NB4 (cell line): ENCODE measurements at regions not wholly inside any gene's neighbourhood (a gene's known extent, or its start where the extent isn't known, plus 50 kb on each side); places are given as distances from the start of the nearest gene placed in this dataset.
"Not testable (repeated sequence)": the region's sequence is repeated elsewhere in the genome, so short reads cannot be mapped to it uniquely, and the experiment has no call there.

Experiments used
- DNase-seq: peaks from one replicate; pipeline ENCODE4 v3.0.0; 2010; ENCODE audit warnings: low read depth
- H3K4me3 ChIP-seq: one replicate; pipeline ENCODE4 v1.5.1; 2011; ENCODE audit warnings: mild to moderate bottlenecking, low read depth, low read length, moderate library complexity
- CTCF ChIP-seq: IDR thresholded peaks from one replicate; pipeline ENCODE4 v1.5.1; 2012; ENCODE audit warnings: low read depth, low read length
- MAX ChIP-seq: IDR thresholded peaks from 2 replicates; pipeline ENCODE4 v1.6.1; 2011; ENCODE audit warnings: low read depth, low read length
- MYC ChIP-seq: IDR thresholded peaks from 2 replicates; pipeline ENCODE4 v1.6.1; 2011; ENCODE audit warnings: low read depth, low read length
- POLR2A ChIP-seq: IDR thresholded peaks from 2 replicates; pipeline ENCODE4 v1.6.1; 2011; ENCODE audit warnings: mild to moderate bottlenecking; ENCODE audit not compliant: insufficient read length; ENCODE audit errors: extremely low read depth

GRCh38 chr17:68675723-68676122 lies 74.6 kb upstream of the FAM20A start:
- no peak for DNase-seq
- TF ChIP-seq POLR2A: no peak
- TF ChIP-seq MAX: no peak
- no peak for TF ChIP-seq CTCF
- no peak for TF ChIP-seq MYC
- no peak overlapping the region for H3K4me3 ChIP-seq

- TF ChIP-seq MYC (no peak), MAX (no peak), CTCF (no peak), POLR2A (no peak)
- no peak overlapping the region for H3K4me3 ChIP-seq
- no peak for DNase-seq
Observed at GRCh38 chr17:68674029-68674925, 73.1 kb upstream of the FAM20A start.

- no peak for TF ChIP-seq POLR2A
- TF ChIP-seq MYC: no peak
- TF ChIP-seq CTCF: no peak
- TF ChIP-seq MAX: no peak
- DNase-seq: no peak
- no peak overlapping the region for H3K4me3 ChIP-seq
Observed at GRCh38 chr17:68670967-68671693, 70.0 kb upstream of the FAM20A start.

- H3K4me3 ChIP-seq, DNase-seq: not testable (repeated sequence)
Observed at GRCh38 chr17:68666438-68666837, 65.3 kb upstream of the FAM20A start.

- DNase-seq: no peak
- H3K4me3 ChIP-seq: no peak overlapping the region
- no peak for TF ChIP-seq CTCF
- no peak for TF ChIP-seq MAX
Observed at GRCh38 chr17:68665373-68665772, 64.2 kb upstream of the FAM20A start.

- TF ChIP-seq POLR2A: no peak
- TF ChIP-seq MAX: no peak
- TF ChIP-seq CTCF: no peak
- no peak for TF ChIP-seq MYC
- no peak for DNase-seq
- no peak overlapping the region for H3K4me3 ChIP-seq
Observed at GRCh38 chr17:68662479-68662878, 61.3 kb upstream of the FAM20A start.
